MCF 10A (cell line): ENCODE measurements at regions not wholly inside any gene's neighbourhood (a gene's known extent, or its start where the extent isn't known, plus 50 kb on each side); places are given as distances from the start of the nearest gene placed in this dataset.

Experiments
- BruUV-seq: library from RNA; stranded (reverse); fragments of 400-500 nt; replicated peaks from 2 replicates; lab custom pipeline; 2021; lab: Mats Ljungman, UMichigan
- CTCF ChIA-PET: fragments of 300-600 bp; sonication (Branson Sonifier 250); formaldehyde crosslinking; extraction: SDS; loops from one replicate; lab custom pipeline; 2021; ENCODE audit warnings: antibody characterized with exemption, inconsistent platforms; lab: Yijun Ruan, JAX
- POLR2A ChIA-PET: fragments of 300-600, 350-650 bp; sonication (Branson Sonifier 250); formaldehyde crosslinking; extraction: SDS; loops from one replicate; lab custom pipeline; 2020; ENCODE audit warnings: antibody characterized with exemption, inconsistent platforms; lab: Yijun Ruan, JAX
- DNase-seq: peaks from one replicate; pipeline ENCODE4 v3.0.0-alpha.2; 2018; ENCODE audit not compliant: unreplicated experiment
- H3K27ac Mint-ChIP-seq: one replicate; pipeline ENCODE4 v1.8.0; 2022; ENCODE audit warnings: mild to moderate bottlenecking, low read depth, mixed read lengths; ENCODE audit not compliant: unreplicated experiment
- H3K27me3 Mint-ChIP-seq: one replicate; pipeline ENCODE4 v1.8.0; 2022; ENCODE audit warnings: mixed read lengths; ENCODE audit not compliant: insufficient read depth, unreplicated experiment
- H3K36me3 Mint-ChIP-seq: one replicate; pipeline ENCODE4 v1.8.0; 2022; ENCODE audit warnings: mild to moderate bottlenecking, moderate library complexity, mixed read lengths; ENCODE audit not compliant: insufficient read depth, unreplicated experiment
- H3K4me1 Mint-ChIP-seq: one replicate; pipeline ENCODE4 v1.8.0; 2022; ENCODE audit warnings: mixed read lengths; ENCODE audit not compliant: insufficient read depth, unreplicated experiment
- H3K4me3 Mint-ChIP-seq: one replicate; pipeline ENCODE4 v1.8.0; 2022; ENCODE audit warnings: mild to moderate bottlenecking, moderate library complexity, mixed read lengths; ENCODE audit not compliant: unreplicated experiment
- H3K9me3 Mint-ChIP-seq: one replicate; pipeline ENCODE4 v1.8.0; 2022; ENCODE audit warnings: mixed read lengths; ENCODE audit not compliant: unreplicated experiment
- intact Hi-C: fragments of 100-400 bp; cut with micrococcal nuclease; formaldehyde crosslinking; loops from 2 replicates; pipeline ENCODE4 v1.14.1; 2022
- TF ChIP-seq, protein P1 (sequence below): fragments of 200-600 bp; IDR thresholded peaks from one replicate; pipeline ENCODE4 v1.8.0; 2022; ENCODE audit warnings: antibody characterized with exemption, mild to moderate bottlenecking; ENCODE audit not compliant: unreplicated experiment

DNA sequence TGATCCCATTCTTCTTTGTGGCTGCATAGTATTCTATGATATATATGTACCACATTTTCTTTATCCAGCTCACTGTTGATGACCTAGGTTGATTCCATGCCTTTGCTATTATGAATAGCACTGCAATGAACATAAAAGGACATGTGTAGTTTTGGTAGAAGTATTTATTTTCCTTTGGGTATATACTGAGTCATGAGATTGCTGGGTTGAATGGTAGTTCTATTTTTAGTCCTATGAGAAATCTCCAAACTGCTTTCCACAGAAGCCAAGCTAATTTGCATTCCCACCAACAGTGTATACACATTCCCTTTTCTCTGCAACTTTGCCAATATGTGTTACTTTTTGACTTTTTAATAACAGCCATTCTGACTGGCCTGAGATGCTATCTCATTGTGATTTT is 278.3 kb downstream of the PCDH18 start:
- no TSS peak for BruUV-seq
- no peaks in the 10 kb centered on the region for H3K9me3 Mint-ChIP-seq
- no peaks in the 10 kb centered on the region for H3K36me3 Mint-ChIP-seq

DNA sequence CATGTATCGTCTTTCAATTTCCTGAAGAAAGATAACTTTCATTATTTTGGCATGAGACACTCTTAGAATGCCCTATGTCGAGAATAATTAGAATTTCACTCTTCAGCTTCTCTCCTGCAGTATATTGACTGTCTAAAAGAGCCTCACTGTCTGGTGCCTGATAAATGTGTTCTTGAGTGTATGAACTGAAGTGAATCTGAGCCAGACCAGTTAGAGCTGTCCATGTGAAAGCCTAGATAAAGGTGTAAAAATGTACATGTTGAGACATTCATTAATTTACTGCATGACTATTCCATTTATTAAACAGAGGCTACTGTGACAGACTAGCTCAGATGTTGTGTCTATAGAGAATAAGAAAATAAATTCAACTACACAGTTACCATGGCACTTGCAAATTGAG is 283.2 kb downstream of the PCDH18 start:
- POLR2A ChIA-PET, result no interaction called here
- no peaks in the 10 kb centered on the region for H3K27me3 Mint-ChIP-seq
- H3K9me3 Mint-ChIP-seq, result no peaks in the 10 kb centered on the region
- TF ChIP-seq, protein P1, sequence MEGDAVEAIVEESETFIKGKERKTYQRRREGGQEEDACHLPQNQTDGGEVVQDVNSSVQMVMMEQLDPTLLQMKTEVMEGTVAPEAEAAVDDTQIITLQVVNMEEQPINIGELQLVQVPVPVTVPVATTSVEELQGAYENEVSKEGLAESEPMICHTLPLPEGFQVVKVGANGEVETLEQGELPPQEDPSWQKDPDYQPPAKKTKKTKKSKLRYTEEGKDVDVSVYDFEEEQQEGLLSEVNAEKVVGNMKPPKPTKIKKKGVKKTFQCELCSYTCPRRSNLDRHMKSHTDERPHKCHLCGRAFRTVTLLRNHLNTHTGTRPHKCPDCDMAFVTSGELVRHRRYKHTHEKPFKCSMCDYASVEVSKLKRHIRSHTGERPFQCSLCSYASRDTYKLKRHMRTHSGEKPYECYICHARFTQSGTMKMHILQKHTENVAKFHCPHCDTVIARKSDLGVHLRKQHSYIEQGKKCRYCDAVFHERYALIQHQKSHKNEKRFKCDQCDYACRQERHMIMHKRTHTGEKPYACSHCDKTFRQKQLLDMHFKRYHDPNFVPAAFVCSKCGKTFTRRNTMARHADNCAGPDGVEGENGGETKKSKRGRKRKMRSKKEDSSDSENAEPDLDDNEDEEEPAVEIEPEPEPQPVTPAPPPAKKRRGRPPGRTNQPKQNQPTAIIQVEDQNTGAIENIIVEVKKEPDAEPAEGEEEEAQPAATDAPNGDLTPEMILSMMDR, result no peak
- intact Hi-C loops, result no loop called here
- CTCF ChIA-PET, result no interaction called here
- no peak overlapping the region for H3K4me3 Mint-ChIP-seq
- BruUV-seq, result no TSS peak
- DNase-seq, result no peak
- no peaks in the 10 kb centered on the region for H3K36me3 Mint-ChIP-seq
- no peak overlapping the region for H3K27ac Mint-ChIP-seq
- H3K4me1 Mint-ChIP-seq, result no peaks in the 10 kb centered on the region

More for the DNA sequence above, 278.3 kb downstream of the PCDH18 start:
- Mint-ChIP-seq H3K4me3 (no peak overlapping the region), H3K27me3 (no peaks in the 10 kb centered on the region), H3K4me1 (no peaks in the 10 kb centered on the region), H3K27ac (no peak overlapping the region)
- no peak for DNase-seq
- CTCF ChIA-PET, result no interaction called here
- POLR2A ChIA-PET, result interaction anchor here (0.7 kb wide), 1 partner anchor 143 kb away, joined by 3 read pairs; no protein-coding TSS in a partner anchor
- intact Hi-C loops, result no loop called here
- TF ChIP-seq, protein P1, result no peak

DNA sequence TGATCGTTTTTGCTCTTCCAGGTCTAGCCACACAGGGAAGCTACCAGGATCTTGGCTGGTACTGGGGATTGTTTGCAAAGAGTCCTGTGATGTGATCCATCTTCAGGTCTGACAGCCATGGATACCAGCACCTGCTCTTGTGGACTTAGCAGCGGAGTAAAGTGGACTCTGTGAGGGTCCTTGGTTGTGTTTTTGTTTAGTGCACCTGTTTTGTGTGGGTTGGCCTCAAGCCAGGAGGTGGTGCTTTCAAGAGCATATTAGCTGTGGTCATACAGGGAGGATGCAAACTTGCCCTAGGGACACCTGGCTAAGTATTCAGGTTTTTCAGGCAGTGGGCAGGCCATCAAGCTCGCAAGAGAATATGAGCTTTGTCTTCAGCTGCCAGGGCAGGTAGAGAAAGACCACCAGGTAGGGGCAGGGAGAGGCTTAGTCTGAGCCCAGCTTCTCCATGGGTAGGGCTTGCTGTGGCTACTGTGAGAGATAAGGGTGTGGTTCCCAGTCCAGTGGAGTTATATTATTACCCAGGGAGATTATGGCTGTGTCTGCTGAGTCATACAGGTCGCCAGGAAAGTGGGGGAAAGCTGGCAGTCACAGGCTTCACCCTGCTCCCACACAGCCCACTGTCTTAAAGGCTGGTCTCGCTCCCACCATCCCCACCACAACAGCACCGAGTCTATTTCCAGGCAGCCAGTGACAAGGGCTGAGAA is 293.7 kb downstream of the PCDH18 start:
- no peaks in the 10 kb centered on the region for H3K27me3 Mint-ChIP-seq
- TF ChIP-seq, protein P1, result no peak
- no peaks in the 10 kb centered on the region for H3K4me1 Mint-ChIP-seq
- intact Hi-C loops, result no loop called here
- H3K27ac Mint-ChIP-seq, result no peak overlapping the region
- BruUV-seq, result no TSS peak
- H3K9me3 Mint-ChIP-seq, result no peaks in the 10 kb centered on the region
- POLR2A ChIA-PET, result interaction anchor here (0.6 kb wide), 1 partner anchor 542 kb away, joined by 3 read pairs; no protein-coding TSS in a partner anchor
- H3K36me3 Mint-ChIP-seq, result no peaks in the 10 kb centered on the region
- CTCF ChIA-PET, result interaction anchor here (0.6 to 0.8 kb wide), 3 partner anchors 12 to 245 kb away, joined by 3 read pairs; no protein-coding TSS in a partner anchor
- H3K4me3 Mint-ChIP-seq, result no peak overlapping the region
- DNase-seq, result no peak

DNA sequence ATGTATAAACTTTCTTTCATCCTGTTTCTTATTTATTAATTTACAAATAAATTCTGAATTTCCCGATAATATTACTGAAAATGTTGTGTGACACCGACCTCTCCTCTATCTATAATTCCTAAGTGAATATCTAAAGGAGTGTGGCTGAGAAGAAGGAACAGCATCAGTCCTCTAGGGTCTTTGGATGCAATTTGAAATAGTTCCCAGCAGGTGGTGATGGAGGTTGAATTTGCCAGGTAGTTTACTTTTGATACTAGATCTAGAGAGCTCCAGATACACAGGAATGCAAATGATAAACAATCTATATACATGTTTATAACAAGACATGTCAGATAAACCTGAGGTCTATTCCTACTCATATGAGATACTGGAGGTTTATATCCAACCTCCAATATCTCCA is 305.4 kb downstream of the PCDH18 start:
- Mint-ChIP-seq H3K27ac (no peak overlapping the region), H3K4me1 (no peaks in the 10 kb centered on the region), H3K36me3 (no peaks in the 10 kb centered on the region), H3K27me3 (no peaks in the 10 kb centered on the region), H3K4me3 (no peak overlapping the region), H3K9me3 (no peaks in the 10 kb centered on the region)
- ChIA-PET CTCF (interaction anchor here (0.6 to 1.3 kb wide), 5 partner anchors 12 to 1469 kb away, joined by 3 to 4 read pairs (median 3); no protein-coding TSS in a partner anchor), POLR2A (no interaction called here)
- intact Hi-C loops, result loop anchor here (1.0 to 5.0 kb wide), 2 partner anchors 305 to 863 kb away; partner anchors contain the start of gene PCDH18
- no TSS peak for BruUV-seq
- TF ChIP-seq, protein P1, result peak; percentile 34
- DNase-seq, result peak; percentile 49
